Mesenchymal stem cell (in vitro differentiated cells and primary cell): ENCODE measurements at regions not wholly inside any gene's neighbourhood (a gene's known extent, or its start where the extent isn't known, plus 50 kb on each side); places are given as distances from the start of the nearest gene placed in this dataset.

Experiments used
- DNase-seq: peaks from one replicate; pipeline ENCODE4 v3.0.0-alpha.2; 2013
- H2AFZ ChIP-seq: one replicate; pipeline ENCODE4 v1.6.1; 2013; ENCODE audit warnings: low read depth, mild to moderate bottlenecking, control low read depth, inconsistent platforms, low read length, moderate library complexity
- H2AK5ac ChIP-seq: 2 replicates; pipeline ENCODE4 v1.6.1; 2013; ENCODE audit warnings: low read length, moderate library complexity, mild to moderate bottlenecking, inconsistent platforms; ENCODE audit not compliant: severe bottlenecking
- H2BK120ac ChIP-seq: one replicate; pipeline ENCODE4 v1.6.1; 2013; ENCODE audit warnings: low read depth, mild to moderate bottlenecking, inconsistent platforms, low read length, moderate library complexity
- H2BK12ac ChIP-seq, 2 experiments: one replicate each; pipeline ENCODE4 v1.6.1; 2013; ENCODE audit warnings: inconsistent platforms in 2 of 2, low read length in 2 of 2, mild to moderate bottlenecking in 2 of 2, moderate library complexity in 2 of 2, control low read depth in 1 of 2
- H2BK15ac ChIP-seq: one replicate; pipeline ENCODE4 v1.6.1; 2013; ENCODE audit warnings: mild to moderate bottlenecking, low read depth, inconsistent platforms; ENCODE audit not compliant: poor library complexity, severe bottlenecking
- H2BK5ac ChIP-seq: 2 replicates; pipeline ENCODE4 v1.6.1; 2013; ENCODE audit warnings: low read depth, mild to moderate bottlenecking, low read length, control low read depth, inconsistent platforms; ENCODE audit not compliant: poor library complexity, severe bottlenecking
- H3K14ac ChIP-seq, 2 experiments: one replicate each; pipeline ENCODE4 v1.6.1; 2013; ENCODE audit warnings: inconsistent platforms in 2 of 2, low read length in 2 of 2, control low read depth in 1 of 2, mild to moderate bottlenecking in 1 of 2, moderate library complexity in 1 of 2
- H3K18ac ChIP-seq, 2 experiments: one replicate each; pipeline ENCODE4 v1.6.1; 2013; ENCODE audit warnings: inconsistent platforms in 2 of 2, low read length in 2 of 2, control low read depth in 1 of 2, low read depth in 1 of 2, mild to moderate bottlenecking in 1 of 2
- H3K23ac ChIP-seq, 2 experiments: one replicate each; pipeline ENCODE4 v1.6.1; 2013; ENCODE audit warnings: inconsistent platforms in 2 of 2, low read length in 2 of 2, mild to moderate bottlenecking in 2 of 2, moderate library complexity in 2 of 2, control low read depth in 1 of 2
- H3K27ac ChIP-seq: 2 replicates; pipeline ENCODE4 v1.5.1; 2013; ENCODE audit warnings: mild to moderate bottlenecking, moderate library complexity, low read length, control low read depth, inconsistent platforms; ENCODE audit not compliant: poor library complexity, severe bottlenecking
- H3K27me3 ChIP-seq, 2 experiments: 2 replicates each; pipeline versions ENCODE4 v1.6.1 to v1.7.0; 2013; ENCODE audit warnings: low read length in 2 of 2, mild to moderate bottlenecking in 2 of 2, moderate library complexity in 2 of 2, control low read depth in 1 of 2, inconsistent platforms in 1 of 2; ENCODE audit not compliant: control insufficient read depth in 1 of 2, insufficient read depth in 1 of 2
- H3K36me3 ChIP-seq, 2 experiments: 2 replicates each; pipeline versions ENCODE4 v1.6.1 to v1.7.0; 2013; ENCODE audit warnings: low read length in 2 of 2, control low read depth in 1 of 2, inconsistent platforms in 1 of 2, low read depth in 1 of 2, mild to moderate bottlenecking in 1 of 2; ENCODE audit not compliant: insufficient read depth in 2 of 2, control insufficient read depth in 1 of 2
- H3K4ac ChIP-seq, 2 experiments: one replicate each; pipeline ENCODE4 v1.6.1; 2013; ENCODE audit warnings: inconsistent platforms in 2 of 2, low read length in 2 of 2, mild to moderate bottlenecking in 2 of 2, moderate library complexity in 2 of 2, control low read depth in 1 of 2, low read depth in 1 of 2
- H3K4me1 ChIP-seq: 2 replicates; pipeline ENCODE4 v1.6.1; 2013; ENCODE audit warnings: low read depth, low read length, control low read depth; ENCODE audit not compliant: control insufficient read depth, insufficient read depth
- H3K4me2 ChIP-seq: 2 replicates; pipeline ENCODE4 v1.6.1; 2013; ENCODE audit warnings: low read length, mild to moderate bottlenecking, inconsistent platforms; ENCODE audit not compliant: poor library complexity, severe bottlenecking
- H3K4me3 ChIP-seq, 2 experiments: 2 replicates each; pipeline versions ENCODE4 v1.5.1 to v1.7.0; 2013; ENCODE audit warnings: low read length in 2 of 2, mild to moderate bottlenecking in 2 of 2, control low read depth in 1 of 2, low read depth in 1 of 2; ENCODE audit not compliant: insufficient read depth in 1 of 2
- H3K79me1 ChIP-seq: replicated peaks from 2 replicates; pipeline ENCODE4 v1.6.1; 2013; ENCODE audit warnings: mild to moderate bottlenecking, control low read depth, low read length, inconsistent platforms; ENCODE audit not compliant: poor library complexity, severe bottlenecking
- H3K9ac ChIP-seq: 2 replicates; pipeline ENCODE4 v1.7.0; 2013; ENCODE audit warnings: mild to moderate bottlenecking, low read length, moderate library complexity
- H3K9me3 ChIP-seq: 2 replicates; pipeline ENCODE4 v1.7.0; 2013; ENCODE audit warnings: mild to moderate bottlenecking, low read length; ENCODE audit not compliant: control insufficient read depth
- H4K8ac ChIP-seq: one replicate; pipeline ENCODE4 v1.6.1; 2013; ENCODE audit warnings: inconsistent platforms, mild to moderate bottlenecking, low read length, moderate library complexity
- H4K91ac ChIP-seq: one replicate; pipeline ENCODE4 v1.6.1; 2013; ENCODE audit warnings: mild to moderate bottlenecking, low read length, inconsistent platforms
- WGBS: methylation state at CpG from one replicate; pipeline ENCODE4 v1.1.7; 2013; ENCODE audit warnings: mixed read lengths; 5-methylcytosine and 5-hydroxymethylcytosine counted together

DNA sequence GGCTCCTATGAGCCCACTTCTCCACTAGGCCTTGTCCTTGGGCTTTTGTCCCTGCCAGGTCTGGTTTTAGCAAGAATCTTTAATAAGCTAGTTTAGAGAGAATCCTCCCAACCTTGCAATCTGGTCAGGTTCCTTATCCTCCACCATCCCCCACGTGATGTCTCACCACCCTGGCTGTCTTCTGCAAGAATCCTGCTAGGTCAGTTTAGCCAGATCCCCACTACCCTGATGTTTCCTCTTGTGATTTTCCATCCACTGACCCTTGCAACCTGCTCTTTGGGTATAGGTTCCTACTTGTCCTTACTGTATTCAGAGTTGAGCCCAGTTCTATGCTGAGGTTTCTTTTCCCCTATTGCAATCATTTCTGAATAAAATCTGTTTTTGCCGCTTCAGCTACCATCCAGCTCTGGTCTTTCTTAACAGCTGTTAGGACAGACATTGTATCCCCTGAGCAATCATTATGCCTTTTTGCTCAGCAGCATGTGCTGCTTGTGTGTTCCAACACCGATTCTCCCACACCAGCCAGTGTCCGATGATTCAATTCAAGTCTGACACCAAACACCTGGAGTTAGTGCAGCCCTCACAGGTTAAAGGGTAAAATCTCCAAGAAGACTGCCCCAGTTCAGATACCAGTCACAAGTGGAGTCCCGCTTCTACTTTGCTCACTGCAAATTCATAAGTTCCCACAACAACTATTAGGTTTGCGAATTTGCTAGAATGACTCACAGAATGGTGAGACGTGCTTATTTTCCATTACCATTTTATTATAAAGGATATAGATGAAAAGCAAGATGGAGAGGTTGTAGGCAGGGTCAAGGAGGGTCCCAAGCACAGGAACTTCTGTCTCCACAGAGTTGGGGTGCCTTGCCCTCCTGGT is 62.2 kb upstream of the ADCY1 start:
- Histone ChIP-seq H3K36me3 (no peaks in the 10 kb centered on the region), H3K9ac (no peak overlapping the region), H2BK12ac (no peak overlapping the region), H2AK5ac (no peak overlapping the region), H3K18ac (no peak overlapping the region), H4K91ac (no peak overlapping the region), H2AFZ (no peak overlapping the region), H3K4me3 (no peak overlapping the region), H2BK15ac (no peak overlapping the region), H2BK5ac (no peak overlapping the region), H3K4me1 (no peaks in the 10 kb centered on the region), H3K9me3 (peaks cover 23% of the 10 kb centered on the region), H3K14ac (no peak overlapping the region), H3K4ac (no peak overlapping the region), H4K8ac (no peak overlapping the region), H2BK120ac (no peak overlapping the region), H3K27ac (no peak overlapping the region), H3K23ac (no peak overlapping the region), H3K79me1 (no peaks in the 10 kb centered on the region), H3K27me3 (peaks cover 0 to 8% of the 10 kb centered on the region in 2 experiments), H3K4me2 (no peak overlapping the region)
- no peak for DNase-seq
- WGBS: 87% methylated on average over 4 of the region's 7 CpGs

DNA sequence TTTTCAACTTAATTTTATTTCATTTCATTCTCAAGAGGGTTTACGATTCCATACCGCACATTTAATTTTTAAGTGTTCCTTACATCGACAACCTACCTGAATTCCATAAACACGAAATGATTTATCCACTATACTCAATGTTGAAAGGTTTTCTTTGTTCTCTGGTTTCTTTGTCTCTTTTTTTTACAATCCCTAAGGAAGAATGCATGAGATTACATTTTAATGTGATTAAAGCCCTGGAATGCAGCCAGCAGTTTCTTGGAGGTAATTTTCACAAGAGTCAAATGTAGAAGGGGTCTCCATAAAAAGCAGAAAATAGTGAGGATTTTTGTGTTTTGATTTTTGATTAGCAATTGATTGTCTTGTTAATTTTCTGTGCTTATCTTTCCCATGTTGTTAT is 59.2 kb upstream of the ADCY1 start:
- H3K4me3 ChIP-seq: no peak overlapping the region
- no peak overlapping the region for H3K4ac ChIP-seq
- no peak overlapping the region for H2BK12ac ChIP-seq
- no peak overlapping the region for H2BK5ac ChIP-seq
- no peaks in the 10 kb centered on the region for H3K4me1 ChIP-seq
- H3K36me3 ChIP-seq: no peaks in the 10 kb centered on the region
- no peak overlapping the region for H2BK15ac ChIP-seq
- no peak for DNase-seq
- H2BK120ac ChIP-seq: no peak overlapping the region
- H3K23ac ChIP-seq: no peak overlapping the region
- H3K4me2 ChIP-seq: no peak overlapping the region
- no peak overlapping the region for H4K8ac ChIP-seq
- H2AK5ac ChIP-seq: no peak overlapping the region
- 94% methylated on average over 3 of the region's 4 CpGs for WGBS
- peaks cover 16% of the 10 kb centered on the region for H3K9me3 ChIP-seq
- no peak overlapping the region for H4K91ac ChIP-seq
- H3K14ac ChIP-seq: no peak overlapping the region
- no peak overlapping the region for H3K9ac ChIP-seq
- no peak overlapping the region for H3K18ac ChIP-seq
- no peak overlapping the region for H3K27ac ChIP-seq
- no peak overlapping the region for H2AFZ ChIP-seq
- peaks cover 0 to 8% of the 10 kb centered on the region in 2 experiments for H3K27me3 ChIP-seq
- H3K79me1 ChIP-seq: no peaks in the 10 kb centered on the region

DNA sequence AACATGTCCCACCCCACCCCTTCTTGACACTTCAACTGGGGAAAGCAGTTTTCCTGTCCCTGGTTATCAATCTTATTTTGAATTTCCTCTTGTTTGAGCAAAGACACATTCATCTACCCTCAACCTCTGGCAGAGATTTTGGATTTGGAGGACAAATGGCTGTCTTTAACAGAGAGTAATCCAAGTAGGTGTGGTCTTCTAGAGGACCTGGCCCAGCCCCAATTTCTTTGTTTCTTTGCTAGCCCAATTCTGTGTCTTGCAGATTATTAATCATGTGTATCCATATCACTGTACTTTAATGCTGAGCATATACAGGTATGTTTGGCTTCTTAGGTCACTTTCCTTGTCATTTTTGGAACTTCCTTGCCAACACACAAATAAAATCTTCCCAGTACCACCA is 58.8 kb upstream of the ADCY1 start:
- Histone ChIP-seq H3K4ac (no peak overlapping the region), H3K4me1 (no peaks in the 10 kb centered on the region), H3K9ac (no peak overlapping the region), H4K91ac (no peak overlapping the region), H3K27ac (no peak overlapping the region), H3K4me2 (no peak overlapping the region), H3K79me1 (no peaks in the 10 kb centered on the region), H2BK12ac (no peak overlapping the region), H2BK120ac (no peak overlapping the region), H3K4me3 (no peak overlapping the region), H3K18ac (no peak overlapping the region), H2BK5ac (no peak overlapping the region), H3K14ac (no peak overlapping the region), H2BK15ac (no peak overlapping the region), H3K9me3 (peaks cover 16% of the 10 kb centered on the region), H2AK5ac (no peak overlapping the region), H3K23ac (no peak overlapping the region), H4K8ac (no peak overlapping the region), H3K27me3 (peaks cover 0 to 8% of the 10 kb centered on the region in 2 experiments), H2AFZ (no peak overlapping the region), H3K36me3 (no peaks in the 10 kb centered on the region)
- DNase-seq: no peak
